Testis (tissue), 2 donors: ENCODE measurements at regions not wholly inside any gene's neighbourhood (a gene's known extent, or its start where the extent isn't known, plus 50 kb on each side); places are given as distances from the start of the nearest gene placed in this dataset.

Experiments
- CTCF ChIP-seq, 3 experiments: fragments of 450-650 bp in 2 of 3; fragments of 200-600 bp in 1 of 3; sonication (generic) in 1 of 3; IDR thresholded peaks; one replicate each; pipeline ENCODE4 v1.5.1; 2016 to 2019; ENCODE audit warnings: antibody characterized with exemption in 3 of 3, mild to moderate bottlenecking in 2 of 3, moderate library complexity in 1 of 3
- POLR2A ChIP-seq: fragments of 450-650 bp; IDR thresholded peaks from one replicate; pipeline ENCODE4 v1.6.1; 2017; ENCODE audit warnings: antibody characterized with exemption, mild to moderate bottlenecking, moderate library complexity

- TF ChIP-seq POLR2A (no peak), CTCF (IDR thresholded peaks at IDR 0.05) (no peak)
These were observed 531.3 kb downstream of the NTRK2 start for GRCh38 chr9:85200726-85201404.
